BE2C (cell line): ENCODE measurements at regions not wholly inside any gene's neighbourhood (a gene's known extent, or its start where the extent isn't known, plus 50 kb on each side); places are given as distances from the start of the nearest gene placed in this dataset.
"Not testable (repeated sequence)": the region's sequence is repeated elsewhere in the genome, so short reads cannot be mapped to it uniquely, and the experiment has no call there.

Experiments used
- DNase-seq: peaks from one replicate; pipeline ENCODE4 v3.0.0-alpha.2; 2020
- H3K27me3 ChIP-seq: fragments of 250-450 bp; sonication (Bioruptor Pico); 2 replicates; pipeline ENCODE4 v1.5.1; 2020; ENCODE audit warnings: mild to moderate bottlenecking
- H3K36me3 ChIP-seq: fragments of 250-450 bp; sonication (Bioruptor Pico); 2 replicates; pipeline ENCODE4 v1.5.1; 2020; ENCODE audit warnings: mild to moderate bottlenecking
- H3K4me1 ChIP-seq: fragments of 250-450 bp; sonication (Bioruptor Pico); 2 replicates; pipeline ENCODE4 v1.5.1; 2020
- H3K4me3 ChIP-seq: 2 replicates; pipeline ENCODE4 v1.5.1; 2011; ENCODE audit warnings: low read depth, low read length
- H3K9me3 ChIP-seq: fragments of 250-450 bp; sonication (Bioruptor Pico); 2 replicates; pipeline ENCODE4 v1.5.1; 2020
- TF ChIP-seq, protein P1 (sequence below): IDR thresholded peaks from 2 replicates; pipeline ENCODE4 v1.5.1; 2012; ENCODE audit warnings: mild to moderate bottlenecking, low read depth, low read length

DNA sequence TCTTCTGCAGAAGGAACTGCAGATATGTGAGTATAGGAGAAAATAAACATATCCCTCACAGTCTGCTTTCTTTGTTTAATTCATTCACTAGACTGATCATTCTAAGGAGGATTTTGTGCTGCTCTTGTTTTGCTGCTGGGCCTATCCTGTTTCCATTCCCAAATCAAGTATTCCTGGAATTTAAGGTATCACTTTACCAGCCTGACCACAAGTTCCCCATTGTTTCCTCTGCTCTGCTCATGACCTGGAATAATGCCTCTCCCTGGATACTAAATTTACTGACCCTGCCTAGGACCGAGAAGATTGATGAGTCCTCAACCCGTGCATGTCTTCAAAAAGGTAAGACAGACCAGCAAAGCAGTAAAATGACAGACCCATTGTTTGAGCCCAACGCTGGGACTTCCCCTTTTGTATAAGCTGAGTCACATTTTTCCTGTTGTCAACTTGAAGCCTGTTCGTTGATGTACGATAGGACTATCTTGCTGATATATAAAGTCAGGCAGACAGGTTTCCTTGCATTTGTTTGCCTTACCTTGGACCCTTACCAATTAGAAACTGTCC, 85.5 kb upstream of the TET2 start:
- H3K4me3 ChIP-seq, result no peak overlapping the region
- H3K4me1 ChIP-seq, result peaks cover 3% of the 10 kb centered on the region
- no peaks in the 10 kb centered on the region for H3K9me3 ChIP-seq
- TF ChIP-seq, protein P1, sequence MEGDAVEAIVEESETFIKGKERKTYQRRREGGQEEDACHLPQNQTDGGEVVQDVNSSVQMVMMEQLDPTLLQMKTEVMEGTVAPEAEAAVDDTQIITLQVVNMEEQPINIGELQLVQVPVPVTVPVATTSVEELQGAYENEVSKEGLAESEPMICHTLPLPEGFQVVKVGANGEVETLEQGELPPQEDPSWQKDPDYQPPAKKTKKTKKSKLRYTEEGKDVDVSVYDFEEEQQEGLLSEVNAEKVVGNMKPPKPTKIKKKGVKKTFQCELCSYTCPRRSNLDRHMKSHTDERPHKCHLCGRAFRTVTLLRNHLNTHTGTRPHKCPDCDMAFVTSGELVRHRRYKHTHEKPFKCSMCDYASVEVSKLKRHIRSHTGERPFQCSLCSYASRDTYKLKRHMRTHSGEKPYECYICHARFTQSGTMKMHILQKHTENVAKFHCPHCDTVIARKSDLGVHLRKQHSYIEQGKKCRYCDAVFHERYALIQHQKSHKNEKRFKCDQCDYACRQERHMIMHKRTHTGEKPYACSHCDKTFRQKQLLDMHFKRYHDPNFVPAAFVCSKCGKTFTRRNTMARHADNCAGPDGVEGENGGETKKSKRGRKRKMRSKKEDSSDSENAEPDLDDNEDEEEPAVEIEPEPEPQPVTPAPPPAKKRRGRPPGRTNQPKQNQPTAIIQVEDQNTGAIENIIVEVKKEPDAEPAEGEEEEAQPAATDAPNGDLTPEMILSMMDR, result no peak
- no peaks in the 10 kb centered on the region for H3K36me3 ChIP-seq
- DNase-seq, result no peak
- no peaks in the 10 kb centered on the region for H3K27me3 ChIP-seq

DNA sequence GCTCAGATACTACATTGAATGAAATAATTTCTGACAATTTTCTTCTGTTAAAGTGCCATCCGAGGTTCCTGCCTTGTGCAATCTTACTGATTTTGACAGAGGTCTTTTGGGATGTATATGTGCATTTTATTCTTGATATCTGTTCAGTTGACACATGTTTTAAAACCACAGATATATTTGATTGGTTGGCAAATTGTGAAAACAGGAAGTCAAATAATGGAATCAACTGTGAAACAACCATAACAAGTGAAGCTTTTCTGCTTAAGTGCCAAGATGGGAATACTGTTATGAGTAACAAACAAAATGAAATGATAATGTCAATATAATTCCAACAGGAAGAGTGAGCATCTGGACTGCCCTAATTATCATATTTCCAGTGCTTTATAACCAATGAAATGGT, 84.9 kb upstream of the TET2 start:
- Histone ChIP-seq H3K4me1 (peaks cover 3% of the 10 kb centered on the region), H3K27me3 (no peaks in the 10 kb centered on the region), H3K4me3 (no peak overlapping the region), H3K9me3 (no peaks in the 10 kb centered on the region), H3K36me3 (no peaks in the 10 kb centered on the region)
- no peak for DNase-seq
- TF ChIP-seq, protein P1, result no peak

- Histone ChIP-seq H3K36me3 (no peaks in the 10 kb centered on the region), H3K9me3 (no peaks in the 10 kb centered on the region), H3K4me3 (no peak overlapping the region), H3K4me1 (no peaks in the 10 kb centered on the region; the same call in 1 of the 2 replicates), H3K27me3 (no peaks in the 10 kb centered on the region)
- no peak for DNase-seq
- TF ChIP-seq, protein P1, result no peak
Observed at GRCh38 chr4:105066401-105066800, 80.3 kb upstream of the TET2 start.

DNA sequence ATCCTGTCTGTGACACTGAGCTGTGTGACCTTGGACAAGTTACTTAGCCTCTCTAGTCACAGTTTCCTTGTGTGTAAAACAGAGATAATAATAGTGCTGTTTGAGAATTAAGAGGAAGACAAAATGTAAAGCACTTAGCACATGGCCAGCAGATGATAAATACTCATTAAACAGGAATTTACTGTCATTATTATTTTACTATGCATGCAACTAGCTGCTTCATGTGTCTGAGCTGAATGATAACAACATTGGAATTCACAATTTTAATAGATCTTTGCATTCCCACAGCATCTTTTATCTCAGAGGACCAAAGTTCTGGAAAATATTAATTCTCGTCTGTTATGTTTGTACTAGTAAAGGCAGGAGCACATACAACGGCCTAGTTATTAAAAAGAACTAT, 79.2 kb upstream of the TET2 start:
- H3K4me1 ChIP-seq, result no peaks in the 10 kb centered on the region
- H3K36me3 ChIP-seq, result no peaks in the 10 kb centered on the region
- H3K4me3 ChIP-seq, result no peak overlapping the region
- TF ChIP-seq, protein P1, result no peak
- no peaks in the 10 kb centered on the region for H3K9me3 ChIP-seq
- DNase-seq, result no peak
- no peaks in the 10 kb centered on the region for H3K27me3 ChIP-seq

- Histone ChIP-seq H3K27me3 (no peaks in the 10 kb centered on the region), H3K4me3 (no peak overlapping the region), H3K36me3 (no peaks in the 10 kb centered on the region), H3K9me3 (no peaks in the 10 kb centered on the region), H3K4me1 (no peaks in the 10 kb centered on the region)
- DNase-seq, result no peak
- TF ChIP-seq, protein P1, result no peak
Observed at GRCh38 chr4:105067946-105068345, 78.7 kb upstream of the TET2 start.

DNA sequence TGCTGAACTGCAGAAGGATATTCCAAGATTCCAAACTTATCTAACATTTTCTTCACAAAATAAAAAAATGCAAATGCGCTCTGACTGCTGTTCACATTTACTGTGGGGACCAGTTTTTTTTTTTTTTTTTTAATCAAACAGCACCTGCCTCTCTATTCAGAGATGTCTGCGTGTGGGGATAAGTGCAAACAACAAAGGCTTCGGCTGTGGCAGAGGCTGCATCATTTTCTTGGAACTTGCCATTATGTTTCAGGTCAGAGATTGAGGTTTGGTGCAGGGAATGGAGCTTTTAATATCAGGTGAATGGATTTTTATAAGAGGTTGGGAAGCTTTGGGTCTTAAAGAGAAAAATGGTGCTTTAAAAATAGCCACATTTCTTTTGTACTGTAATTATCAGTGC, 78.2 kb upstream of the TET2 start:
- no peak for DNase-seq
- no peak overlapping the region for H3K4me3 ChIP-seq
- TF ChIP-seq, protein P1, result no peak
- H3K4me1 ChIP-seq, result no peaks in the 10 kb centered on the region
- no peaks in the 10 kb centered on the region for H3K9me3 ChIP-seq
- H3K36me3 ChIP-seq, result no peaks in the 10 kb centered on the region
- no peaks in the 10 kb centered on the region for H3K27me3 ChIP-seq

DNA sequence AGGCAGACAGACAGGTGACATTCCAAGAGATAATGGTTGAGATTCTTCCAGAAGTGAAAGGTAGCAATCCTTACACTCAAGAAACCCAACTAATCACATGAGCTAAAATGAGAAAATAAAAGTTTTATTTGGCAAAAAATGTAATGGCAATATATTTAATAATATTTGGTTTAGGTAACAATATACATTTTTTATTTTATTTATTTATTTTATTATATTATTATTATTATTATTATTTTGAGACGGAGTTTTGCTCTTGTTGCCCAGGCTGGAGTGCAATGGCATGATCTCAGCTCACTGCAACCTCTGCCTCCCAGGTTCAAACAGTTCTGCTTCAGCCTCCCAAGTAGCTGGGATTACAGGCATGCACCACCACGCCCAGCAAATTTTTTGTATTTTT, 74.6 kb upstream of the TET2 start:
- H3K4me3 ChIP-seq, H3K36me3 ChIP-seq, DNase-seq, H3K9me3 ChIP-seq, H3K27me3 ChIP-seq, H3K4me1 ChIP-seq: not testable (repeated sequence)
